GM12878 (cell line): ENCODE measurements at regions not wholly inside any gene's neighbourhood (a gene's known extent, or its start where the extent isn't known, plus 50 kb on each side); places are given as distances from the start of the nearest gene placed in this dataset.

Source experiments
- ATAC-seq: fragments of 200-7000 bp; cut with Tn5 transposase; 3 replicates; pipeline ENCODE4 v1.9.1; 2020; ENCODE audit warnings: mild to moderate bottlenecking, moderate library complexity
- BruUV-seq: library from RNA; stranded (reverse); fragments of 400-500 nt; replicated peaks from 2 replicates; lab custom pipeline; 2021; lab: Mats Ljungman, UMichigan
- CTCF ChIA-PET: fragments of 300-600 bp; sonication (Branson Sonifier 250); formaldehyde crosslinking; extraction: SDS; loops from one replicate; lab custom pipeline; 2021; ENCODE audit warnings: inconsistent platforms; lab: Yijun Ruan, JAX
- POLR2A ChIA-PET: fragments of 350-600 bp; formaldehyde crosslinking; extraction: SDS; loops from one replicate; lab custom pipeline; 2021; ENCODE audit warnings: inconsistent platforms; lab: Charles Lee
- RAD21 ChIA-PET: fragments of 300-600 bp; sonication (Branson Sonifier 250); formaldehyde crosslinking; loops from one replicate; lab custom pipeline; 2023; ENCODE audit warnings: antibody characterized with exemption; ENCODE audit not compliant: unreplicated experiment; lab: Charles Lee
- SMC1A ChIA-PET: fragments of 300-600 bp; sonication (Branson Sonifier 250); formaldehyde crosslinking; loops from one replicate; lab custom pipeline; 2023; ENCODE audit not compliant: unreplicated experiment, uncharacterized antibody; lab: Charles Lee
- DNase-seq: peaks from one replicate; pipeline ENCODE4 v3.0.0-alpha.2; 2011; ENCODE audit warnings: low read depth, low spot score
- FAIRE-seq: peaks from 3 replicates; lab custom pipeline; 2011; peaks lifted over from hg19 to GRCh38; lab: Jason Lieb, UNC
- H2AFZ ChIP-seq: 2 replicates; pipeline ENCODE4 v1.6.0; 2011; ENCODE audit warnings: low read depth, low read length, control low read depth; ENCODE audit not compliant: control insufficient read depth
- H3K27ac ChIP-seq: 2 replicates; pipeline ENCODE4 v1.5.1; 2011; ENCODE audit warnings: control low read depth; ENCODE audit not compliant: control insufficient read depth, insufficient read depth
- H3K27me3 ChIP-seq, 2 experiments: replicated peaks in 1 of 2; 2 replicates each; pipeline versions ENCODE4 v1.6.0 to v1.6.1; 2011; ENCODE audit warnings: low read length in 1 of 2; ENCODE audit not compliant: control insufficient read depth in 2 of 2, insufficient read depth in 2 of 2
- H3K36me3 ChIP-seq, 2 experiments: 2 replicates each; pipeline ENCODE4 v1.5.1; 2011; ENCODE audit warnings: low read length in 1 of 2; ENCODE audit not compliant: control insufficient read depth in 2 of 2, insufficient read depth in 2 of 2
- H3K4me1 ChIP-seq: 2 replicates; pipeline ENCODE4 v1.6.1; 2011; ENCODE audit warnings: mild to moderate bottlenecking, low read length, moderate library complexity, mixed read lengths; ENCODE audit not compliant: control insufficient read depth, insufficient read depth
- H3K4me2 ChIP-seq: 2 replicates; pipeline ENCODE4 v1.6.0; 2011; ENCODE audit warnings: control low read depth; ENCODE audit not compliant: control insufficient read depth, insufficient read depth
- H3K4me3 ChIP-seq: fragments of 200-600 bp; sonication (generic); 2 replicates; pipeline ENCODE4 v1.5.1; 2016
- H3K79me2 ChIP-seq: 2 replicates; pipeline ENCODE4 v1.6.0; 2011; ENCODE audit warnings: low read length; ENCODE audit not compliant: control insufficient read depth, insufficient read depth
- H3K9ac ChIP-seq: 2 replicates; pipeline ENCODE4 v1.8.0; 2011; ENCODE audit warnings: low read length, control low read depth, mixed read lengths; ENCODE audit not compliant: control insufficient read depth, insufficient read depth
- H3K9me3 ChIP-seq: replicated peaks from 3 replicates; pipeline ENCODE4 v1.5.1; 2011; ENCODE audit warnings: mild to moderate bottlenecking, low read length; ENCODE audit not compliant: control insufficient read depth, insufficient read depth
- H4K20me1 ChIP-seq: 2 replicates; pipeline ENCODE4 v1.6.0; 2011; ENCODE audit not compliant: control insufficient read depth, insufficient read depth
- ASH2L ChIP-seq: fragments of 300-600, 200-600 bp; sonication (generic); IDR thresholded peaks from 2 replicates; pipeline ENCODE4 v1.6.1; 2017; ENCODE audit warnings: low read depth, mild to moderate bottlenecking, borderline replicate concordance
- BMI1 ChIP-seq: fragments of 450-650 bp; IDR thresholded peaks from 2 replicates; pipeline ENCODE4 v1.6.1; 2016; ENCODE audit warnings: mild to moderate bottlenecking, moderate library complexity, borderline replicate concordance
- BRCA1 ChIP-seq: IDR thresholded peaks from 2 replicates; pipeline ENCODE4 v1.6.1; 2011; ENCODE audit warnings: low read depth, low read length, improper control_type of control experiment
- FOXM1 ChIP-seq: IDR thresholded peaks from 2 replicates; pipeline ENCODE4 v1.6.1; 2012; ENCODE audit warnings: low read depth, mild to moderate bottlenecking, inconsistent platforms, low read length, moderate library complexity
- JUND ChIP-seq: IDR thresholded peaks from 2 replicates; pipeline ENCODE4 v1.6.1; 2012; ENCODE audit warnings: low read depth, mild to moderate bottlenecking, low read length, improper control_type of control experiment, moderate library complexity
- MEF2A ChIP-seq: IDR thresholded peaks from 2 replicates; pipeline ENCODE4 v1.6.1; 2011; ENCODE audit warnings: low read depth, mild to moderate bottlenecking, low read length, moderate library complexity; ENCODE audit not compliant: insufficient read depth
- MTA2 ChIP-seq: fragments of 450-650 bp; IDR thresholded peaks from 2 replicates; pipeline ENCODE4 v1.6.1; 2016; ENCODE audit warnings: low read depth, mild to moderate bottlenecking, moderate library complexity
- MXI1 ChIP-seq: fragments of 150-350 bp; IDR thresholded peaks from 2 replicates; pipeline ENCODE4 v1.6.1; 2011; ENCODE audit warnings: low read depth, mild to moderate bottlenecking, inconsistent platforms, low read length, improper control_type of control experiment
- NR2C2 ChIP-seq: IDR thresholded peaks from 2 replicates; pipeline ENCODE4 v1.6.1; 2011; ENCODE audit warnings: borderline replicate concordance, low read depth; ENCODE audit not compliant: control insufficient read depth, insufficient read length
- RBBP5 ChIP-seq: fragments of 200-600 bp; sonication (generic); conservative IDR thresholded peaks from 2 replicates; pipeline ENCODE4 v1.6.1; 2016
- RCOR1 ChIP-seq: conservative IDR thresholded peaks from 2 replicates; pipeline ENCODE4 v1.6.1; 2012; ENCODE audit warnings: low read depth, low read length, improper control_type of control experiment
- TCF12 ChIP-seq: IDR thresholded peaks from 2 replicates; pipeline ENCODE4 v1.6.1; 2011; ENCODE audit warnings: low read depth, mild to moderate bottlenecking, low read length
- ZBED1 ChIP-seq: IDR thresholded peaks from 2 replicates; pipeline ENCODE4 v1.6.1; 2016; ENCODE audit warnings: borderline replicate concordance
- ZNF622 ChIP-seq: fragments of 450-650 bp; IDR thresholded peaks from 2 replicates; pipeline ENCODE4 v1.6.1; 2017; ENCODE audit warnings: mild to moderate bottlenecking, inconsistent platforms
- ZSCAN29 ChIP-seq: fragments of 450-650 bp; IDR thresholded peaks from 2 replicates; pipeline ENCODE4 v1.6.1; 2017; ENCODE audit warnings: mild to moderate bottlenecking, moderate library complexity
- WGBS: methylation state at CpG from one replicate; pipeline ENCODE4 v1.1.6; 2016; ENCODE audit warnings: low lambda C conversion rate; ENCODE audit not compliant: insufficient replicate concordance, insufficient coverage; ENCODE audit errors: missing lambda C conversion rate; 5-methylcytosine and 5-hydroxymethylcytosine counted together
- in situ Hi-C: fragments of 300-500 bp; cut with MboI; formaldehyde crosslinking; loops from 9 replicates; pipeline ENCODE4 v1.14.3; 2018; ENCODE audit warnings: mixed read lengths
- intact Hi-C: fragments of 100-400 bp; cut with micrococcal nuclease; formaldehyde crosslinking; loops from one replicate; pipeline ENCODE4 v1.14.2; 2022; ENCODE audit not compliant: unreplicated experiment
- TF ChIP-seq, protein P1 (sequence below): fragments of 450-650 bp; IDR thresholded peaks from 2 replicates; pipeline ENCODE4 v1.6.1; 2018; ENCODE audit warnings: borderline replicate concordance, mild to moderate bottlenecking; ENCODE audit not compliant: partially characterized antibody
- TF ChIP-seq, protein P2 (sequence below): IDR thresholded peaks from 2 replicates; pipeline ENCODE4 v1.6.1; 2012; ENCODE audit warnings: low read depth, low read length, improper control_type of control experiment
- TF ChIP-seq, protein P3 (sequence below): fragments of 450-650 bp; IDR thresholded peaks from 2 replicates; pipeline ENCODE4 v1.6.1; 2014; ENCODE audit warnings: mild to moderate bottlenecking

DNA sequence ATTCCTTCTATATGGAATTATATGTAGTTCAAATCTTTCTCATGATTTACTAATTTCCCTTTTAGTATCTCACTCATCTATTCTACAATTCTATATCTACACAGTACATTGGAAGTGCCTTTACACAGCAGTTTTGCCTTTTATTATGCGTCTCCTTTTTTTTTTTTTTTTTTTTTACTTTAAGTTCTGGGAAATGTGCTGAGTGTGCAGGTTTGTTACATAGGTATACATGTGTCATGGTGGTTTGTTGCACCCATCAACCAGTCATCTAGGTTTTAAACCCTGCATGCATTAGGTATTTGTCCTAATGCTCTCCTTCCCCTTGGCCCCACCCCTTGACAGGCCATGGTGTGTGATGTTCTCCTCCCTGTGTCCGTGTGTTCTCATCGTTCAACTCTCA, 1150.1 kb upstream of the PRR20A start:
- CTCF ChIA-PET = no interaction called here
- in situ Hi-C loops (no loop called here), intact Hi-C loops (no loop called here)
- Histone ChIP-seq H3K9ac (no peak overlapping the region), H3K36me3 (no peaks in the 10 kb centered on the region), H3K27me3 (no peaks in the 10 kb centered on the region), H4K20me1 (no peaks in the 10 kb centered on the region), H3K4me2 (no peak overlapping the region), H3K9me3 (no peaks in the 10 kb centered on the region), H3K27ac (no peak overlapping the region), H3K4me3 (no peak overlapping the region), H3K79me2 (no peaks in the 10 kb centered on the region), H3K4me1 (no peaks in the 10 kb centered on the region), H2AFZ (no peak overlapping the region)
- TF ChIP-seq ZNF622 (no peak), RBBP5 (no peak), NR2C2 (no peak), RCOR1 (no peak), JUND (no peak), TCF12 (no peak), ZBED1 (no peak), BMI1 (no peak), MEF2A (no peak), BRCA1 (no peak), FOXM1 (no peak), ZSCAN29 (no peak), ASH2L (no peak), MTA2 (no peak), MXI1 (no peak)
- TF ChIP-seq, protein P1, sequence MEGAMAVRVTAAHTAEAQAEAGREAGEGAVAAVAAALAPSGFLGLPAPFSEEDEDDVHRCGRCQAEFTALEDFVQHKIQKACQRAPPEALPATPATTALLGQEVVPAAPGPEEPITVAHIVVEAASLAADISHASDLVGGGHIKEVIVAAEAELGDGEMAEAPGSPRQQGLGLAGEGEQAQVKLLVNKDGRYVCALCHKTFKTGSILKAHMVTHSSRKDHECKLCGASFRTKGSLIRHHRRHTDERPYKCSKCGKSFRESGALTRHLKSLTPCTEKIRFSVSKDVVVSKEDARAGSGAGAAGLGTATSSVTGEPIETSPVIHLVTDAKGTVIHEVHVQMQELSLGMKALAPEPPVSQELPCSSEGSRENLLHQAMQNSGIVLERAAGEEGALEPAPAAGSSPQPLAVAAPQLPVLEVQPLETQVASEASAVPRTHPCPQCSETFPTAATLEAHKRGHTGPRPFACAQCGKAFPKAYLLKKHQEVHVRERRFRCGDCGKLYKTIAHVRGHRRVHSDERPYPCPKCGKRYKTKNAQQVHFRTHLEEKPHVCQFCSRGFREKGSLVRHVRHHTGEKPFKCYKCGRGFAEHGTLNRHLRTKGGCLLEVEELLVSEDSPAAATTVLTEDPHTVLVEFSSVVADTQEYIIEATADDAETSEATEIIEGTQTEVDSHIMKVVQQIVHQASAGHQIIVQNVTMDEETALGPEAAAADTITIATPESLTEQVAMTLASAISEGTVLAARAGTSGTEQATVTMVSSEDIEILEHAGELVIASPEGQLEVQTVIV = no peak
- TF ChIP-seq, protein P2, sequence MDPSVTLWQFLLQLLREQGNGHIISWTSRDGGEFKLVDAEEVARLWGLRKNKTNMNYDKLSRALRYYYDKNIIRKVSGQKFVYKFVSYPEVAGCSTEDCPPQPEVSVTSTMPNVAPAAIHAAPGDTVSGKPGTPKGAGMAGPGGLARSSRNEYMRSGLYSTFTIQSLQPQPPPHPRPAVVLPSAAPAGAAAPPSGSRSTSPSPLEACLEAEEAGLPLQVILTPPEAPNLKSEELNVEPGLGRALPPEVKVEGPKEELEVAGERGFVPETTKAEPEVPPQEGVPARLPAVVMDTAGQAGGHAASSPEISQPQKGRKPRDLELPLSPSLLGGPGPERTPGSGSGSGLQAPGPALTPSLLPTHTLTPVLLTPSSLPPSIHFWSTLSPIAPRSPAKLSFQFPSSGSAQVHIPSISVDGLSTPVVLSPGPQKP = no peak
- TF ChIP-seq, protein P3, sequence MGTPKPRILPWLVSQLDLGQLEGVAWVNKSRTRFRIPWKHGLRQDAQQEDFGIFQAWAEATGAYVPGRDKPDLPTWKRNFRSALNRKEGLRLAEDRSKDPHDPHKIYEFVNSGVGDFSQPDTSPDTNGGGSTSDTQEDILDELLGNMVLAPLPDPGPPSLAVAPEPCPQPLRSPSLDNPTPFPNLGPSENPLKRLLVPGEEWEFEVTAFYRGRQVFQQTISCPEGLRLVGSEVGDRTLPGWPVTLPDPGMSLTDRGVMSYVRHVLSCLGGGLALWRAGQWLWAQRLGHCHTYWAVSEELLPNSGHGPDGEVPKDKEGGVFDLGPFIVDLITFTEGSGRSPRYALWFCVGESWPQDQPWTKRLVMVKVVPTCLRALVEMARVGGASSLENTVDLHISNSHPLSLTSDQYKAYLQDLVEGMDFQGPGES = no peak
- RAD21 ChIA-PET = no interaction called here
- POLR2A ChIA-PET = no interaction called here
- WGBS = 28% methylated on average over 3 of the region's 3 CpGs
- no TSS peak for BruUV-seq
- DNase-seq (no peak), FAIRE-seq (no peak), ATAC-seq (no peak)
- SMC1A ChIA-PET = no interaction called here
